HFF-Myc (cell line): ENCODE measurements at regions not wholly inside any gene's neighbourhood (a gene's known extent, or its start where the extent isn't known, plus 50 kb on each side); places are given as distances from the start of the nearest gene placed in this dataset.

Source experiments
- DNase-seq: peaks from one replicate; pipeline ENCODE4 v3.0.0-alpha.2; 2011; ENCODE audit warnings: low read depth; ENCODE audit errors: extremely low read depth
- H3K4me3 ChIP-seq: replicated peaks from 2 replicates; pipeline ENCODE4 v1.5.1; 2011; ENCODE audit warnings: low read depth, mild to moderate bottlenecking, control low read depth, low read length
- TF ChIP-seq, protein P1 (sequence below): IDR thresholded peaks from 2 replicates; pipeline ENCODE4 v1.5.1; 2012; ENCODE audit warnings: mild to moderate bottlenecking, low read depth, low read length, control low read depth; ENCODE audit errors: missing control alignments

- DNase-seq, result no peak
- TF ChIP-seq, protein P1, sequence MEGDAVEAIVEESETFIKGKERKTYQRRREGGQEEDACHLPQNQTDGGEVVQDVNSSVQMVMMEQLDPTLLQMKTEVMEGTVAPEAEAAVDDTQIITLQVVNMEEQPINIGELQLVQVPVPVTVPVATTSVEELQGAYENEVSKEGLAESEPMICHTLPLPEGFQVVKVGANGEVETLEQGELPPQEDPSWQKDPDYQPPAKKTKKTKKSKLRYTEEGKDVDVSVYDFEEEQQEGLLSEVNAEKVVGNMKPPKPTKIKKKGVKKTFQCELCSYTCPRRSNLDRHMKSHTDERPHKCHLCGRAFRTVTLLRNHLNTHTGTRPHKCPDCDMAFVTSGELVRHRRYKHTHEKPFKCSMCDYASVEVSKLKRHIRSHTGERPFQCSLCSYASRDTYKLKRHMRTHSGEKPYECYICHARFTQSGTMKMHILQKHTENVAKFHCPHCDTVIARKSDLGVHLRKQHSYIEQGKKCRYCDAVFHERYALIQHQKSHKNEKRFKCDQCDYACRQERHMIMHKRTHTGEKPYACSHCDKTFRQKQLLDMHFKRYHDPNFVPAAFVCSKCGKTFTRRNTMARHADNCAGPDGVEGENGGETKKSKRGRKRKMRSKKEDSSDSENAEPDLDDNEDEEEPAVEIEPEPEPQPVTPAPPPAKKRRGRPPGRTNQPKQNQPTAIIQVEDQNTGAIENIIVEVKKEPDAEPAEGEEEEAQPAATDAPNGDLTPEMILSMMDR, result no peak
These were observed 261.8 kb upstream of the FANCL start for GRCh38 chr2:58502931-58503330.

GRCh38 chr2:58501371-58502160 lies 260.4 kb upstream of the FANCL start:
- TF ChIP-seq, protein P1, result no peak
- H3K4me3 ChIP-seq, result no peak overlapping the region
- no peak for DNase-seq

More at GRCh38 chr2:58502931-58503330, 261.8 kb upstream of the FANCL start:
- H3K4me3 ChIP-seq, result no peak overlapping the region

DNA sequence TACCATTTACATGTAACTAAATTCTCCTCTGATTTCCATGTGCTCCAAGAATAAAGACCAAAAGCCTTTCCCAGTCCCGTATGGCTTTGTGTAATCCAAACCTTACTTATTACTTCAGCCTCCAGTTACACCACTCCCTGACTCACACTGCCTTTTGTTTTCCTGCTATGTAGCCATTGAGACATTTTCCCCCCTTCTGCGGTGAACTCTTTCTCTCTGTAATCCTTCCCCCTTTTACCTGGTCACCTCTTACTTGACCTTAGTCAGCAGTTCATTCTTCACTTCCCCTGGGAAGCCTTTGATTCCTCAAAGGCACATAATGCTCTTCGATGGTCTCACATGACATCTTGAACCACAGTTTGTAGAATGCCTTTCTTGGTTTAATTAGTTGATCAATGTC lies 256.0 kb upstream of the FANCL start:
- no peak for DNase-seq
- H3K4me3 ChIP-seq, result no peak overlapping the region

DNA sequence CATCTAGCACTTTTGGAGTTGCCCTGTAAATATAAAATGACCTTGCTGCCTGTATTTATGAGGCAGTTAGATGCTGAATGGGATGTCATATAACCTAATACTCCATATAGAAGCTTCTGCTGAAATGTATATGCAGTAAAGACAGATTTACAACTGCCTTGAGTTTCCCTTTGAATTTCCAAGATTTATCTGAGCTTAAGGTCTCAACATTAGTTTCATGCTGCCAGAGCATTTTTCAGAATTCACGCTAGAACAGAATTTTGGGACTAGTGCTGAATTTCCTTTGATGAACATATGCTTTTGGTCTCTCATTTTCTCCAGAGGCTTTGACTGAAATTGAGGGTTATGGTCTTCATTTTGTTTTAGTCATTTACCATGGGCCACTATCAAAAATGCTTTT lies 254.7 kb upstream of the FANCL start:
- H3K4me3 ChIP-seq, result no peak overlapping the region

More for the DNA sequence above, 256.0 kb upstream of the FANCL start:
- TF ChIP-seq, protein P1, result no peak

DNA sequence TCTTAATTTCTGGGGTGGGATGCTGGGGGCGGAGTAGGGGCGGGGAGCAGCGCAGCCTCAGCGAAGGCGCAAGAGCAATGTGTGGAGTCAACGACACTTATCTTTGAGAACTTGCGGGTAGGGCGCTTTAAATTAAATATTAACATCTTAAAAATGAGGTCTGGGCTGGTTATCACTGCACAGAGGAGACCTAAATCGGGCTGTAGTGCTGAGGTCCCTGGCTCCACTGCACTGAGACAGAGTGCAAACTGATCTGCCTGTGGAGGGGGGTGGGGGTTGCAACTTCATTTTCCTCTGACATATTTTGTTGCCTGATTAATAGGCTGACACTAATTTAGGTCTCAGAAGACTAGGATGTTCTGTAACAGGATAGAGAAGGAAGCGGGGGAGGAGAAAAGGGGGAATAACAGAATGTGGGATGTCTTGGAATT lies 253.0 kb upstream of the FANCL start:
- no peak for DNase-seq
- H3K4me3 ChIP-seq, result no peak overlapping the region
- TF ChIP-seq, protein P1, result no peak

More for the DNA sequence above, 254.7 kb upstream of the FANCL start:
- no peak for DNase-seq
- TF ChIP-seq, protein P1, result no peak

GRCh38 chr2:58484629-58485028 lies 243.5 kb upstream of the FANCL start:
- TF ChIP-seq, protein P1, result no peak
- H3K4me3 ChIP-seq, result no peak overlapping the region
- no peak for DNase-seq

DNA sequence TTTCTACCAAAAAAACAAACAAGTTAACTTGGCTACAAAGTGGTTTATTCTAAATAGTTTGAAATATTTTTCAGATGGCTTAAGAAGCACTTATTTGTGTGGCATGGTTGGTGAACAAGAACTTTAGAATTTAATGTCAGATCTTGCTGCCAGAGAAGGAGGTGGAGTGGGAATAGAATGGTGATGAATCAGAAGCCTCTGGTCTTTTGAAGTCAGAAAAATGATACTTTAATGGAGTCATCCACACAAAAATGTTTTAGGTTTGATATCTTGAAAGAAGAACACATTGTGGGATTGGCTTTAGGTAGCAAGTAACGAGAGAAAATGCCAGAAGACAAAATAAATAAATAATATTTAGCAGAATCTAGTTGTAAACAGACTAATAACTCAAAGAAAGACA lies 243.1 kb upstream of the FANCL start:
- TF ChIP-seq, protein P1, result no peak
- no peak for DNase-seq
- no peak overlapping the region for H3K4me3 ChIP-seq
